ENCODE measurements at regions not wholly inside any gene's neighbourhood (a gene's known extent, or its start where the extent isn't known, plus 50 kb on each side); places are given as distances from the start of the nearest gene placed in this dataset.
"Not testable (repeated sequence)": the region's sequence is repeated elsewhere in the genome, so short reads cannot be mapped to it uniquely, and the experiment has no call there.

DNA sequence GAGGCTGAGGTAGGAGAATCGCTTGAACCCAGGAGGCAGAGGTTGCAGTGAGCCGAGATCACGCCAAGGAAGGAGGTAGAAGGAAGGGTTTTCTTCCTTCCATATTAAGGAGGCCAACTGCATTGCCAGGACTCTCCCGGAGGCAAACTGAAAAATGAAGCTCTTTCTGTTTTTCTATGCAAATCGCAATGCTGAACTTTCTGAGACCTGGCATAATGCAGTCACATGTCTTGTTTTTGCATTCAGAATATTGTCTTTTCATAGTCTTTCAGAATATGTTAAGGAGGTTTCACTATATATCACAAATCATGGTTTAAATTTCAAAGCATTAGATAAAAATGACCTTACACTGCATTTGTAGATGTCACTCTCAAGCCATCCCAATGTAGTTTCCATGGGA, 133.4 kb downstream of the SPDYE17 start:
- intact Hi-C loops (cut with micrococcal nuclease); H3K27me3 ChIP-seq (ENCODE audit: low read depth); H3K27ac ChIP-seq (replicated peaks); H3K9me3 ChIP-seq (replicated peaks); H3K36me3 ChIP-seq; H3K4me3 ChIP-seq; H3K4me1 ChIP-seq; DNase-seq: not testable (repeated sequence)

DNA sequence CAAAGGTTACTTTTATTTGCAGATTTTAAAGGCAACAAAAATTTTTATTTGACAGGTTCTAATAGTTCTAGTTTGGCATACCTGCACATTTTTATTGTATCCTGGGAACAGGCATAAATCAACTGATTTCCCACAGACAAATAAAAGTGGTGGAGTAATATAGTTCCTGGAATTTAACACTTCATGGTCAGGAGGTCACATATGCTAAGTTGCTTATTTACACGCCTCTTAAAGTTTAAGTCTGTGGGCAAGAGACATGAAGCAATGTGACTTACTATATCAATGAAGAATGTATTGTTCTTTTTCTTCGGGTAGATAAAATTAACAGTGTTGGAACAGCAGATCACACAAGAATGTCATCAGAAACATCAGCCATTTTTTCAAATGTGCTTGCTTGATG, 135.2 kb downstream of the SPDYE17 start:
- H3K27me3 ChIP-seq (ENCODE audit: low read depth); H3K9me3 ChIP-seq (replicated peaks); H3K4me1 ChIP-seq; H3K4me3 ChIP-seq; H3K27ac ChIP-seq (replicated peaks); H3K36me3 ChIP-seq; DNase-seq; intact Hi-C loops (cut with micrococcal nuclease): not testable (repeated sequence)

DNA sequence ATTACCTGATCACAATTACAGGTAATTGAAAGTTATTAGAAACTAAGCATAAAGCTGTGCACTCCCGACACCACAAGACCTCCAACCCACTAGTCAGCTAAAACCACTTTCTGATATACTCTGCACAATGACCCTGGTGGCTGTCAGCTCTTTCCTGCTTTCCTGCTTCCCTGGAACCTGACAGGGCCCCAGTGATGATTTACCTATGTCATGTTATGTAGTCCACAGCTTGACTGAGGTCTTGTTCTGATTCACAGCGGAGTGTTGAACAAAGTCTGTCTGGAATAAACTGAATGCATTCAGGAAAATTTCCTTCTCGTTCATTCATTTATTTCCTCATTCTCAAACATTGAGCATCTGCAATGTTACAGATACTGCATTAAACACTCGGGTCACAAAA, 136.5 kb downstream of the SPDYE17 start:
- H3K27me3 ChIP-seq (ENCODE audit: low read depth); H3K27ac ChIP-seq (replicated peaks); H3K4me1 ChIP-seq; DNase-seq; H3K4me3 ChIP-seq; H3K9me3 ChIP-seq (replicated peaks); intact Hi-C loops (cut with micrococcal nuclease); H3K36me3 ChIP-seq: not testable (repeated sequence)

DNA sequence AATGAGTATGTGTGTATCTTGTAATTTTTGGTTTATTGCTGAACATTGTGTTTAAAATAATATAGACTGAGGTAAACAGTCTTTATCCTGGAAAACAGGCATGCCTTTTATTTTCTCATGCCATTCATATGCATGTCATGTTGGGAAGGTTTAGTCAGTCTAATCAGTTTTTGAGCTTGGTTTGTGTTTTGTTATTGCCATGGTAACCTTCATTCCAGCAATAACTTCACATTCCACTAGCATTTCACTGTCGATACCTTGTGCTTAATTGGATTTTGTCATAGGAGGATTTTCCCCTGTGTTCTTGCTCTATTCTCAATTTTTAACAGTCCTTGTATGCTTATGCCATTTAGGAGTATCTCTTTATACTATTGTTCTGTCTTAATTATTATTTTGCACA, 140.4 kb downstream of the SPDYE17 start:
- H3K4me3 ChIP-seq; H3K4me1 ChIP-seq; DNase-seq; H3K9me3 ChIP-seq (replicated peaks); H3K27ac ChIP-seq (replicated peaks); intact Hi-C loops (cut with micrococcal nuclease); H3K27me3 ChIP-seq (ENCODE audit: low read depth); H3K36me3 ChIP-seq: not testable (repeated sequence)

GRCh38 chr7:76879733-76880288, 152.3 kb downstream of the SPDYE17 start:
- H3K9me3 ChIP-seq (replicated peaks); H3K27me3 ChIP-seq (ENCODE audit: low read depth); H3K4me3 ChIP-seq; intact Hi-C loops (cut with micrococcal nuclease); H3K4me1 ChIP-seq; H3K27ac ChIP-seq (replicated peaks); DNase-seq; H3K36me3 ChIP-seq: not testable (repeated sequence)

GRCh38 chr7:76875760-76876159, 156.4 kb downstream of the SPDYE17 start:
- H3K9me3 ChIP-seq (replicated peaks); H3K4me3 ChIP-seq; intact Hi-C loops (cut with micrococcal nuclease); H3K4me1 ChIP-seq; H3K36me3 ChIP-seq; H3K27me3 ChIP-seq (ENCODE audit: low read depth); DNase-seq; H3K27ac ChIP-seq (replicated peaks): not testable (repeated sequence)

GRCh38 chr7:76870504-76870808, 161.7 kb downstream of the SPDYE17 start:
- H3K4me1 ChIP-seq; H3K36me3 ChIP-seq; DNase-seq; H3K27ac ChIP-seq (replicated peaks); H3K4me3 ChIP-seq; H3K9me3 ChIP-seq (replicated peaks); H3K27me3 ChIP-seq (ENCODE audit: low read depth); intact Hi-C loops (cut with micrococcal nuclease): not testable (repeated sequence)

- H3K27ac ChIP-seq (replicated peaks); DNase-seq; H3K9me3 ChIP-seq (replicated peaks); H3K4me3 ChIP-seq; H3K27me3 ChIP-seq (ENCODE audit: low read depth); H3K36me3 ChIP-seq; H3K4me1 ChIP-seq; intact Hi-C loops (cut with micrococcal nuclease): not testable (repeated sequence)
Measured at GRCh38 chr7:76867364-76867889, 164.7 kb downstream of the SPDYE17 start.

DNA sequence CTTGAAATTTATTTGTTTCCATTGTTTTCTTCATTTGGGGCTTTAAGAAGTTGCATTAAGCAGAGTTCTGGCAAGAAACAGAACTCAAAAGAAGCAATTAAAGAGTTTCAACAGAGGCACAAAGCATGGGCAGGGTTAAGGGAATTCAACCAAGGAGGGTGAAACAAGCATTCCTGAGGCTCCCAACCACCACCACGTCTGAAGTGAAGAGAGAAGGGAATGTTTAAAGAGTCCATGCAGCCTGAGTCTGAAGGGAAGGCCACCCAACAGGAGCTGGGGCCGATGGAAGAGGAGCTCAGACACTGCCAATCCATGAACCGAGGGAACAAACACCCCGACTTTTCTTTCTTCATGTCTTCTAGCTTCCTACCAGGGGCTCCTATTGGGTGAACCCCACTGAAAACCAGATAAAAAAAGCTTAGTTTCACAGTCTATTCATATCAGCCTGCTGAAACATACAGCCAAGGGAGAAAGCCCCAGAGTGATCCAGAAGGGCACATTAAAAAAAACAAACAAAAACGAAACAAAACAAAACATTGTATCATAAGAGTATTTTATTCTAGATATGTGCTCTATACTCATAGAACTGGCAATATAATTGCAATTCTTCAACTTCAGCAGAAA, 168.9 kb downstream of the SPDYE17 start:
- DNase-seq; H3K4me1 ChIP-seq; H3K4me3 ChIP-seq; H3K27ac ChIP-seq (replicated peaks); H3K9me3 ChIP-seq (replicated peaks); H3K36me3 ChIP-seq; intact Hi-C loops (cut with micrococcal nuclease); H3K27me3 ChIP-seq (ENCODE audit: low read depth): not testable (repeated sequence)

GRCh38 chr7:76862241-76862640, 169.9 kb downstream of the SPDYE17 start:
- H3K27me3 ChIP-seq (ENCODE audit: low read depth); intact Hi-C loops (cut with micrococcal nuclease); H3K27ac ChIP-seq (replicated peaks); H3K36me3 ChIP-seq; H3K9me3 ChIP-seq (replicated peaks); H3K4me1 ChIP-seq; H3K4me3 ChIP-seq; DNase-seq: not testable (repeated sequence)

DNA sequence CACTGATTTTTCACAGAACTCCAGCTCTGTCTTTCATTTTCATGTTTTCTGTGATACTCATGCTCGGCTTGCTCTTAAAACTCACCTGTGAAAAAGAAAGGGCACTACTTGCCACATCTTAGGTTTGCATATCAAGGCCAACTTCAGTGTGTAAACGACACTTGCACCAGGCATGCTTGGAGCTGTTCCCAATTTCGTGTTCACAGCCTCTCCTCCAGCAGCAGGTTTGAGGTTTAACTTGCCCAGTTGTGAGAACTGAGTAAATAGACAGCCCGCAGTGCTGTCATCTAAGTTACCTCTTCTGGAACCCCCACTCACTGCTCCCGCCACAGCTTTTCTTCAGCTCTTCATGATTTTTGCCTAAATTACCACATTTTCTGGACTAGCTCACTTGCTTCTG, 172.2 kb downstream of the SPDYE17 start:
- H3K36me3 ChIP-seq; intact Hi-C loops (cut with micrococcal nuclease); H3K9me3 ChIP-seq (replicated peaks); H3K4me1 ChIP-seq; DNase-seq; H3K27ac ChIP-seq (replicated peaks); H3K27me3 ChIP-seq (ENCODE audit: low read depth); H3K4me3 ChIP-seq: not testable (repeated sequence)

DNA sequence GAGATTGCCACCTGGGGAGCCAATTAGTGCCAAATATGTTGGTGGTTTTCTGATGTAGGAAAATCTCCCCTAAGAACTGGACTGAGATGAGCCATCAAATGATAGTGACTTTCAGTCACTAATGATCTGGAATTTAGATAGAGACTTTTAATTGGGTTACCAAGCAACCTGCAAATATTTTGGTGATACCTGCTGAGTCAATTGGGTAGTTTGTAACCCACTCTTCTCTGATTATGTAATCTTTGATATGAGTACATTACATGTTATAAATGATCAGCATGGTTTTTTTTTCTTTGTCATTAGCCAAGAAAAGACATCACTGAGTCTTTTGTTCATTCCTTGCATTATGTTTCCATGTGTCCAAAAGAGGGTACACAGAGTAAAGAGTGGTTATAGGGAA, 177.5 kb downstream of the SPDYE17 start:
- H3K9me3 ChIP-seq (replicated peaks); DNase-seq; H3K36me3 ChIP-seq; H3K4me1 ChIP-seq; H3K4me3 ChIP-seq; intact Hi-C loops (cut with micrococcal nuclease); H3K27me3 ChIP-seq (ENCODE audit: low read depth); H3K27ac ChIP-seq (replicated peaks): not testable (repeated sequence)

DNA sequence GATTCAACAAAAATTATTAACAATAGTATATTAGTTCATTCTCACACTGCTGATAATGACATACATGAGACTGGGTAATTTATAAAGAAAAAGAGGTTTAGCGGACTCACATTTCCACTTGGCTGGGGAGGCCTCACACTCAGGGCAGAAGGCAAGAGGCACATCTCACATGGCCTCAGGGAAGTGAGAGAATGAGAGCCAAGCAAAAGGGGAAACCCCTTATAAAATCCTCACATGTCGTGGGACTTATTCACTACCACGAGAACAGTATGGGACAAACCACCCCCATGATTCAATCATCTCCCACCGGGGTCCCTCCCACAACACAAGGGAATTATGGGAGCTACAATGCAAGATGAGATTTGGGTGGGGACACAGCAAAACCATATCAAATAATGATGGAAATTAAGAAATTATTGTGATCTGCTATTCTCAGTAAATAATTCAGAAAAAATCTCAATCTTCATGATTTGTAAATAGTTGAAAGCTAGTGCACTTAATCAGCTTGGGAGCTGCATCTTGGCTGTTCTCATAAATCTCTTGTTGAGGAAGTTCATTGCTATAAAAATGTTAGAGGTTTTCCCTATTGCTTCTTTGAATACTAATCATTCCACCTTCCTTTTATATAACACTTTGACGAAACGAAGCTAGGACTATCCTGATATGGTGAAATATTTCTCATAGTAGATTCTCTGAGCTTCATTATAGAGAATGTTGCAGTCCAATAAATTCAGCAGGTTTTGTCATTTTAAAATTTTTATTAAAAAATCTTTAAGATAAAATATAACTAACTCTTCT, 179.2 kb downstream of the SPDYE17 start:
- intact Hi-C loops (cut with micrococcal nuclease); H3K36me3 ChIP-seq; H3K4me3 ChIP-seq; H3K9me3 ChIP-seq (replicated peaks); H3K27me3 ChIP-seq (ENCODE audit: low read depth); H3K27ac ChIP-seq (replicated peaks); H3K4me1 ChIP-seq; DNase-seq: not testable (repeated sequence)

- H3K4me1 ChIP-seq; H3K9me3 ChIP-seq (replicated peaks); H3K4me3 ChIP-seq; intact Hi-C loops (cut with micrococcal nuclease); DNase-seq; H3K27me3 ChIP-seq (ENCODE audit: low read depth); H3K36me3 ChIP-seq; H3K27ac ChIP-seq (replicated peaks): not testable (repeated sequence)
Measured at GRCh38 chr7:76852362-76852761, 179.8 kb downstream of the SPDYE17 start.
